Mesenchymal stem cell (in vitro differentiated cells and primary cell): ENCODE measurements at regions not wholly inside any gene's neighbourhood (a gene's known extent, or its start where the extent isn't known, plus 50 kb on each side); places are given as distances from the start of the nearest gene placed in this dataset.

Source experiments
- DNase-seq: peaks from one replicate; pipeline ENCODE4 v3.0.0-alpha.2; 2013
- H2AFZ ChIP-seq: one replicate; pipeline ENCODE4 v1.6.1; 2013; ENCODE audit warnings: low read depth, mild to moderate bottlenecking, control low read depth, inconsistent platforms, low read length, moderate library complexity
- H2AK5ac ChIP-seq: 2 replicates; pipeline ENCODE4 v1.6.1; 2013; ENCODE audit warnings: low read length, moderate library complexity, mild to moderate bottlenecking, inconsistent platforms; ENCODE audit not compliant: severe bottlenecking
- H2BK120ac ChIP-seq: one replicate; pipeline ENCODE4 v1.6.1; 2013; ENCODE audit warnings: low read depth, mild to moderate bottlenecking, inconsistent platforms, low read length, moderate library complexity
- H2BK12ac ChIP-seq, 2 experiments: one replicate each; pipeline ENCODE4 v1.6.1; 2013; ENCODE audit warnings: inconsistent platforms in 2 of 2, low read length in 2 of 2, mild to moderate bottlenecking in 2 of 2, moderate library complexity in 2 of 2, control low read depth in 1 of 2
- H2BK15ac ChIP-seq: one replicate; pipeline ENCODE4 v1.6.1; 2013; ENCODE audit warnings: mild to moderate bottlenecking, low read depth, inconsistent platforms; ENCODE audit not compliant: poor library complexity, severe bottlenecking
- H2BK5ac ChIP-seq: 2 replicates; pipeline ENCODE4 v1.6.1; 2013; ENCODE audit warnings: low read depth, mild to moderate bottlenecking, low read length, control low read depth, inconsistent platforms; ENCODE audit not compliant: poor library complexity, severe bottlenecking
- H3K14ac ChIP-seq, 2 experiments: one replicate each; pipeline ENCODE4 v1.6.1; 2013; ENCODE audit warnings: inconsistent platforms in 2 of 2, low read length in 2 of 2, control low read depth in 1 of 2, mild to moderate bottlenecking in 1 of 2, moderate library complexity in 1 of 2
- H3K18ac ChIP-seq, 2 experiments: one replicate each; pipeline ENCODE4 v1.6.1; 2013; ENCODE audit warnings: inconsistent platforms in 2 of 2, low read length in 2 of 2, control low read depth in 1 of 2, low read depth in 1 of 2, mild to moderate bottlenecking in 1 of 2
- H3K23ac ChIP-seq, 2 experiments: one replicate each; pipeline ENCODE4 v1.6.1; 2013; ENCODE audit warnings: inconsistent platforms in 2 of 2, low read length in 2 of 2, mild to moderate bottlenecking in 2 of 2, moderate library complexity in 2 of 2, control low read depth in 1 of 2
- H3K27ac ChIP-seq: 2 replicates; pipeline ENCODE4 v1.5.1; 2013; ENCODE audit warnings: mild to moderate bottlenecking, moderate library complexity, low read length, control low read depth, inconsistent platforms; ENCODE audit not compliant: poor library complexity, severe bottlenecking
- H3K27me3 ChIP-seq, 2 experiments: 2 replicates each; pipeline versions ENCODE4 v1.6.1 to v1.7.0; 2013; ENCODE audit warnings: low read length in 2 of 2, mild to moderate bottlenecking in 2 of 2, moderate library complexity in 2 of 2, control low read depth in 1 of 2, inconsistent platforms in 1 of 2; ENCODE audit not compliant: control insufficient read depth in 1 of 2, insufficient read depth in 1 of 2
- H3K36me3 ChIP-seq, 2 experiments: 2 replicates each; pipeline versions ENCODE4 v1.6.1 to v1.7.0; 2013; ENCODE audit warnings: low read length in 2 of 2, control low read depth in 1 of 2, inconsistent platforms in 1 of 2, low read depth in 1 of 2, mild to moderate bottlenecking in 1 of 2; ENCODE audit not compliant: insufficient read depth in 2 of 2, control insufficient read depth in 1 of 2
- H3K4ac ChIP-seq, 2 experiments: one replicate each; pipeline ENCODE4 v1.6.1; 2013; ENCODE audit warnings: inconsistent platforms in 2 of 2, low read length in 2 of 2, mild to moderate bottlenecking in 2 of 2, moderate library complexity in 2 of 2, control low read depth in 1 of 2, low read depth in 1 of 2
- H3K4me1 ChIP-seq: 2 replicates; pipeline ENCODE4 v1.6.1; 2013; ENCODE audit warnings: low read depth, low read length, control low read depth; ENCODE audit not compliant: control insufficient read depth, insufficient read depth
- H3K4me2 ChIP-seq: 2 replicates; pipeline ENCODE4 v1.6.1; 2013; ENCODE audit warnings: low read length, mild to moderate bottlenecking, inconsistent platforms; ENCODE audit not compliant: poor library complexity, severe bottlenecking
- H3K4me3 ChIP-seq, 2 experiments: 2 replicates each; pipeline versions ENCODE4 v1.5.1 to v1.7.0; 2013; ENCODE audit warnings: low read length in 2 of 2, mild to moderate bottlenecking in 2 of 2, control low read depth in 1 of 2, low read depth in 1 of 2; ENCODE audit not compliant: insufficient read depth in 1 of 2
- H3K79me1 ChIP-seq: replicated peaks from 2 replicates; pipeline ENCODE4 v1.6.1; 2013; ENCODE audit warnings: mild to moderate bottlenecking, control low read depth, low read length, inconsistent platforms; ENCODE audit not compliant: poor library complexity, severe bottlenecking
- H3K9ac ChIP-seq: 2 replicates; pipeline ENCODE4 v1.7.0; 2013; ENCODE audit warnings: mild to moderate bottlenecking, low read length, moderate library complexity
- H3K9me3 ChIP-seq: 2 replicates; pipeline ENCODE4 v1.7.0; 2013; ENCODE audit warnings: mild to moderate bottlenecking, low read length; ENCODE audit not compliant: control insufficient read depth
- H4K8ac ChIP-seq: one replicate; pipeline ENCODE4 v1.6.1; 2013; ENCODE audit warnings: inconsistent platforms, mild to moderate bottlenecking, low read length, moderate library complexity
- H4K91ac ChIP-seq: one replicate; pipeline ENCODE4 v1.6.1; 2013; ENCODE audit warnings: mild to moderate bottlenecking, low read length, inconsistent platforms
- WGBS: methylation state at CpG from one replicate; pipeline ENCODE4 v1.1.7; 2013; ENCODE audit warnings: mixed read lengths; 5-methylcytosine and 5-hydroxymethylcytosine counted together

- Histone ChIP-seq H3K4me2 (no peak overlapping the region), H3K27ac (no peak overlapping the region), H2AK5ac (no peak overlapping the region), H4K91ac (no peak overlapping the region), H3K18ac (no peak overlapping the region), H2BK5ac (no peak overlapping the region), H3K4me3 (no peak overlapping the region), H3K36me3 (no peaks in the 10 kb centered on the region), H3K14ac (no peak overlapping the region), H2BK15ac (no peak overlapping the region), H2AFZ (no peak overlapping the region), H4K8ac (no peak overlapping the region), H3K9ac (no peak overlapping the region), H2BK12ac (no peak overlapping the region), H3K4ac (no peak overlapping the region), H3K27me3 (no peaks in the 10 kb centered on the region), H3K9me3 (no peaks in the 10 kb centered on the region), H3K23ac (no peak overlapping the region), H2BK120ac (no peak overlapping the region), H3K4me1 (no peaks in the 10 kb centered on the region), H3K79me1 (no peaks in the 10 kb centered on the region)
- DNase-seq, result no peak
- WGBS, result 73% methylated on average over 1 of the region's 1 CpG
These were observed 712.2 kb upstream of the SEMA6A start for GRCh38 chr5:117286813-117287212.

GRCh38 chr5:117271656-117272055, 697.0 kb upstream of the SEMA6A start:
- no peak for DNase-seq
- Histone ChIP-seq H2BK5ac (no peak overlapping the region), H3K9me3 (no peaks in the 10 kb centered on the region), H2BK12ac (no peak overlapping the region), H3K18ac (no peak overlapping the region), H2BK15ac (no peak overlapping the region), H3K9ac (no peak overlapping the region), H3K23ac (no peak overlapping the region), H3K27me3 (no peaks in the 10 kb centered on the region), H3K4ac (no peak overlapping the region), H4K91ac (no peak overlapping the region), H3K36me3 (no peaks in the 10 kb centered on the region), H3K14ac (no peak overlapping the region), H3K27ac (no peak overlapping the region), H4K8ac (no peak overlapping the region), H3K4me3 (no peak overlapping the region), H3K79me1 (no peaks in the 10 kb centered on the region), H2BK120ac (no peak overlapping the region), H3K4me1 (no peaks in the 10 kb centered on the region), H2AK5ac (no peak overlapping the region), H2AFZ (no peak overlapping the region), H3K4me2 (no peak overlapping the region)
- WGBS, result 86% methylated on average over 1 of the region's 2 CpGs

GRCh38 chr5:117266280-117266679, 691.7 kb upstream of the SEMA6A start:
- Histone ChIP-seq H4K91ac (no peak overlapping the region), H2BK5ac (no peak overlapping the region), H2BK120ac (no peak overlapping the region), H3K9me3 (peaks cover 2% of the 10 kb centered on the region), H3K4me3 (no peak overlapping the region), H3K9ac (no peak overlapping the region), H3K18ac (no peak overlapping the region), H3K27me3 (no peaks in the 10 kb centered on the region), H2BK15ac (no peak overlapping the region), H3K4me2 (no peak overlapping the region), H3K23ac (no peak overlapping the region), H2AK5ac (no peak overlapping the region), H3K14ac (no peak overlapping the region), H3K36me3 (no peaks in the 10 kb centered on the region), H3K79me1 (no peaks in the 10 kb centered on the region), H3K4me1 (no peaks in the 10 kb centered on the region), H4K8ac (no peak overlapping the region), H3K27ac (no peak overlapping the region), H3K4ac (no peak overlapping the region), H2BK12ac (no peak overlapping the region), H2AFZ (no peak overlapping the region)
- DNase-seq, result no peak

- H2BK5ac ChIP-seq, result no peak overlapping the region
- no peak overlapping the region for H3K14ac ChIP-seq
- no peak overlapping the region for H4K91ac ChIP-seq
- no peak overlapping the region for H3K9ac ChIP-seq
- no peak overlapping the region for H2AK5ac ChIP-seq
- no peak overlapping the region for H3K23ac ChIP-seq
- no peak overlapping the region for H2BK15ac ChIP-seq
- no peaks in the 10 kb centered on the region for H3K27me3 ChIP-seq
- no peak overlapping the region for H4K8ac ChIP-seq
- no peak overlapping the region for H3K27ac ChIP-seq
- no peak overlapping the region for H2AFZ ChIP-seq
- H3K4me2 ChIP-seq, result no peak overlapping the region
- H3K4ac ChIP-seq, result no peak overlapping the region
- no peak overlapping the region for H2BK120ac ChIP-seq
- peaks cover 3% of the 10 kb centered on the region for H3K9me3 ChIP-seq
- 94% methylated on average over 1 of the region's 1 CpG for WGBS
- H2BK12ac ChIP-seq, result no peak overlapping the region
- no peaks in the 10 kb centered on the region for H3K4me1 ChIP-seq
- no peak overlapping the region for H3K4me3 ChIP-seq
- no peak overlapping the region for H3K18ac ChIP-seq
- no peaks in the 10 kb centered on the region for H3K36me3 ChIP-seq
- no peaks in the 10 kb centered on the region for H3K79me1 ChIP-seq
- DNase-seq, result no peak
These were observed 688.6 kb upstream of the SEMA6A start for GRCh38 chr5:117263231-117263630.
